ENCODE measurements at regions not wholly inside any gene's neighbourhood (a gene's known extent, or its start where the extent isn't known, plus 50 kb on each side); places are given as distances from the start of the nearest gene placed in this dataset.

GRCh38 chr3:146845361-146845760 lies 240.2 kb upstream of the PLSCR5 start:
- no peaks in the 10 kb centered on the region for H3K27me3 ChIP-seq (ENCODE audit: low read length)
- no peak overlapping the region for H3K4me2 ChIP-seq (ENCODE audit: low read depth, low read length, poor library complexity, severe bottlenecking)
- no peak overlapping the region for H3K4me3 ChIP-seq (ENCODE audit: insufficient read depth, low read length, poor library complexity, severe bottlenecking)
- H3K9ac ChIP-seq (ENCODE audit: low read length): no peak overlapping the region
- no peaks in the 10 kb centered on the region for H3K9me3 ChIP-seq (ENCODE audit: insufficient read depth, low read length)
- H3K79me2 ChIP-seq (ENCODE audit: insufficient read depth, low read length): no peaks in the 10 kb centered on the region
- no peaks in the 10 kb centered on the region for H3F3A ChIP-seq (ENCODE audit: insufficient read depth)
- no peaks in the 10 kb centered on the region for H3K36me3 ChIP-seq (ENCODE audit: low read length)
- H3K9me2 ChIP-seq (replicated peaks; ENCODE audit: insufficient read depth, low read length): no peaks in the 10 kb centered on the region
- H4K20me1 ChIP-seq (ENCODE audit: low read depth, low read length): no peaks in the 10 kb centered on the region
- no peak overlapping the region for H3K27ac ChIP-seq (ENCODE audit: low read depth, low read length)
- no peak overlapping the region for H2AFZ ChIP-seq (ENCODE audit: low read depth, low read length, severe bottlenecking)
- TF ChIP-seq EZH2phosphoT487 (conservative IDR thresholded peaks at IDR 0.05; ENCODE audit: low read length) (no peak), CTCF (IDR thresholded peaks at IDR 0.05; ENCODE audit: insufficient read depth, low read length, poor library complexity, severe bottlenecking) (no peak)

GRCh38 chr3:146843476-146843875 lies 238.3 kb upstream of the PLSCR5 start:
- H3K27ac ChIP-seq (ENCODE audit: low read depth, low read length): no peak overlapping the region
- no peak overlapping the region for H3K4me2 ChIP-seq (ENCODE audit: low read depth, low read length, poor library complexity, severe bottlenecking)
- no peak overlapping the region for H2AFZ ChIP-seq (ENCODE audit: low read depth, low read length, severe bottlenecking)
- H3F3A ChIP-seq (ENCODE audit: insufficient read depth): no peaks in the 10 kb centered on the region
- H3K79me2 ChIP-seq (ENCODE audit: insufficient read depth, low read length): no peaks in the 10 kb centered on the region
- H3K36me3 ChIP-seq (ENCODE audit: low read length): no peaks in the 10 kb centered on the region
- H3K27me3 ChIP-seq (ENCODE audit: low read length): no peaks in the 10 kb centered on the region
- H3K9me2 ChIP-seq (replicated peaks; ENCODE audit: insufficient read depth, low read length): no peaks in the 10 kb centered on the region
- no peak overlapping the region for H3K4me3 ChIP-seq (ENCODE audit: insufficient read depth, low read length, poor library complexity, severe bottlenecking)
- TF ChIP-seq EZH2phosphoT487 (conservative IDR thresholded peaks at IDR 0.05; ENCODE audit: low read length) (no peak), CTCF (IDR thresholded peaks at IDR 0.05; ENCODE audit: insufficient read depth, low read length, poor library complexity, severe bottlenecking) (no peak)
- H4K20me1 ChIP-seq (ENCODE audit: low read depth, low read length): no peaks in the 10 kb centered on the region
- no peak overlapping the region for H3K9ac ChIP-seq (ENCODE audit: low read length)
- H3K9me3 ChIP-seq (ENCODE audit: insufficient read depth, low read length): no peaks in the 10 kb centered on the region

GRCh38 chr3:146839727-146840375 lies 234.7 kb upstream of the PLSCR5 start:
- Histone ChIP-seq H3K27me3 (ENCODE audit: low read length) (no peaks in the 10 kb centered on the region), H3K79me2 (ENCODE audit: insufficient read depth, low read length) (no peaks in the 10 kb centered on the region), H3K9me2 (replicated peaks; ENCODE audit: insufficient read depth, low read length) (no peaks in the 10 kb centered on the region), H3F3A (ENCODE audit: insufficient read depth) (no peaks in the 10 kb centered on the region), H3K9me3 (ENCODE audit: insufficient read depth, low read length) (no peaks in the 10 kb centered on the region), H3K4me3 (ENCODE audit: insufficient read depth, low read length, poor library complexity, severe bottlenecking) (no peak overlapping the region), H3K36me3 (ENCODE audit: low read length) (no peaks in the 10 kb centered on the region), H3K4me2 (ENCODE audit: low read depth, low read length, poor library complexity, severe bottlenecking) (no peak overlapping the region), H2AFZ (ENCODE audit: low read depth, low read length, severe bottlenecking) (no peak overlapping the region), H3K9ac (ENCODE audit: low read length) (no peak overlapping the region), H4K20me1 (ENCODE audit: low read depth, low read length) (no peaks in the 10 kb centered on the region), H3K27ac (ENCODE audit: low read depth, low read length) (no peak overlapping the region)
- TF ChIP-seq CTCF (IDR thresholded peaks at IDR 0.05; ENCODE audit: insufficient read depth, low read length, poor library complexity, severe bottlenecking): no peak
- no peak for TF ChIP-seq EZH2phosphoT487 (conservative IDR thresholded peaks at IDR 0.05; ENCODE audit: low read length)
